GM21360 (cell line): ENCODE measurements at regions not wholly inside any gene's neighbourhood (a gene's known extent, or its start where the extent isn't known, plus 50 kb on each side); places are given as distances from the start of the nearest gene placed in this dataset.

Experiments
- ATAC-seq: cut with Tn5 transposase; IDR thresholded peaks from one replicate; pipeline ENCODE4 v1.9.1; 2021; ENCODE audit warnings: mild to moderate bottlenecking, moderate library complexity; ENCODE audit not compliant: unreplicated experiment

DNA sequence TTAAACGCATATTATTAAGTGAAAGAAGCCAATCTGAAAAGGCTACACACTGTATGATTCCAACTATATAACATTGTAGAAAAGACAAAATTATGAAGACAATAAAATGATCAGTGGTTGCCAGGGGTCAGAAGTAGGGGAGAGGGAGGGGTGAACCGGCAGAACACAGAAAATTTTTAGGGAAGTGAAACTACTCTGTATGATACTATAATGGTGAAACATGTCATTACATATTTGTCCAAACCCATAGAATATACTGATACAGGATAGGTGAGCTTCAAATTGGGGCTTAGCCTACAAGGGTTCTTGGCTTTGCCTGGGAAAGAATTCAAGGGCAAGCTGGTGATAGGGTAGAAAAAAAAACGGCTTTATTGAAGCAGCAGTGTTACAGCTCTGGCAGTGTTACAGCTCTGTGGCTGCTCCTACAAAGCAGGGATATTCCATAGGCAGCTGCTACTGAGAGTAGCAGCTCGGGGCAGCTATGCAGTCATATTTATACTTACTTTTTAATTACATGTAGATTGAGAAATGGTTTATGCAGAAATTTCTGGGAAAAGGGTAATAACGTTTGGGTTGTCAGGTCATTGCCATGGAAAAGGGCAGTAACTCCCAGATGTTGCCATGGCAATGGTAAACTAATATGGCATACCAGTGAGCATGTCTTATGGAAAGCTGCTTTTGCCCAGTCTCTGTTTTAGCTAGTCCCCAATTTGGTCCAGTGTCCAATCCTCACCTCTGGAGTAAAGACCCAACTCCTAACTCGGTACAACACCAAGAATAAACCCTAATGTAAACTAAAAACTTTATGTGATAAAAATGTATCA, 125.1 kb upstream of the SLC25A36 start:
- peak; percentile 75 for ATAC-seq

DNA sequence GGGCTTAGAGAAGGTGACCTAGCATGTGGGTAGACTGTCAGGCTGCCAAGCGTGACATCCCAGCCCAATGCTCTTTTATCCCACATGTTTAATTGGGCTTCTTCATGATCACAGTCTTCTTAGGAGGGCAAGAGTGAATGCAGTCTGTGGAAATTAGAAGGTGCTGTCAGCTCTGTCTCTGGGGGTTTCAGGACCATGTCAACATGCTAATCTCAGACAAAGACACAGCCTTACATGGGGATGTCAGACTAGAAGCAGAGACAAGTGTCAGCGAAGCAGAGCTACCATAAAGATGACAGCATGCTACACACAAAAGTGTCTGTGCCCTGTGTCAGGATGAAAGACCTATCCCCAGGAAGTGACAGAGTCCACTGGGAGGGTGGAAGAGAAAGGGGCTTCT, 120.1 kb upstream of the SLC25A36 start:
- no peak for ATAC-seq

DNA sequence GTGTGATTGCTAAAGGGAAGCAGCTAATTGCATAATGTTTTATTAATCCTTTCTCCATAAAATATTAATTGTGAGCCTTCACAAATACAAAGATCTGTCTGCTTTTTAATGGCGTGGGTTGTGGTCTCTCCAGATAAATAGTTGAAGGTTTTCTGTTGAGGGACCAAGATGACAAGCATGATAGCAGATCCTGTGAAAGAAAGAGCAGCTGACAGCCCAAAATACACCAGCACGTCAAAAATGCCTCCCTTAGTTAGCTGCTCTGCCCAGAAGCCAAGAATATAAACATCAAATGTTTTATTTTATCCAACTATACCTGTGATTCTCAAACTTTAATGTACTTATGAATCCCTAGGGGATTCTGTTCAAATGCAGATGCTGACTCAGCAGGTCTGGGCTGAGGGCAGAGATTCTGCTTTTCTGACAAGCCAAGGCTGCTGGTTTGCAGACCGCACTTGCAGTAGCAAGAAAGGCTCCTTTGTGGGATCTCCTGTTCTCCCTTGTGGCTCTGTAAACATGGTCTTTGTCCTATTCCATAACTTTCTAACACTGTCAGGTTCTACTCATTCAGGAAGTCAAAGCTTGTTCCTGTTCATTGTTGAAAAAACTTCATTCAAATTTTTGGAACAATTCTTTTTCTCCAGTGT, 119.1 kb upstream of the SLC25A36 start:
- ATAC-seq: no peak

- ATAC-seq: no peak
Measured at GRCh38 chr3:140823106-140823505, 118.5 kb upstream of the SLC25A36 start.

- ATAC-seq: no peak
Measured at GRCh38 chr3:140827894-140828293, 113.7 kb upstream of the SLC25A36 start.

GRCh38 chr3:140828585-140828984, 113.1 kb upstream of the SLC25A36 start:
- ATAC-seq: no peak

GRCh38 chr3:140829796-140830195, 111.8 kb upstream of the SLC25A36 start:
- ATAC-seq: no peak

DNA sequence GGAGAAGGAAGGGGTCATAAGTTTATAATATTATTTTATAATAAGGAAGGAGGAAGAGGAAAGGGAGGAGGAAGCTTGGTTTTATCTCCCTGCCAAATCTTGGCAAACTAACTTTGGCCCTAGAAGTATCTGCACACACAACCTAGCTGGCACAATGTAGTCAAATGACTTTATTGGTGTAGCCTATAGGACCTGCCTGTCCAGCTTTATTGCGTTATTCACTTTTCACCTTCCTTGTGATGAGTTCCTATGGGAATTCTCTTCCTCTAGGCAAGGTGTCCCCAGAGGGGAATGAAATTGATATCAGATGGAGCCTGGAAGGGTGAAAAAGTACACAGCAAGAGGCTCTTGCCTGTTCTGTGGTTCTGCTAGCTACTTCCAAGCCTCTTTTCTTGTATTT, 111.2 kb upstream of the SLC25A36 start:
- no peak for ATAC-seq

GRCh38 chr3:140832883-140833282, 108.8 kb upstream of the SLC25A36 start:
- ATAC-seq: no peak

DNA sequence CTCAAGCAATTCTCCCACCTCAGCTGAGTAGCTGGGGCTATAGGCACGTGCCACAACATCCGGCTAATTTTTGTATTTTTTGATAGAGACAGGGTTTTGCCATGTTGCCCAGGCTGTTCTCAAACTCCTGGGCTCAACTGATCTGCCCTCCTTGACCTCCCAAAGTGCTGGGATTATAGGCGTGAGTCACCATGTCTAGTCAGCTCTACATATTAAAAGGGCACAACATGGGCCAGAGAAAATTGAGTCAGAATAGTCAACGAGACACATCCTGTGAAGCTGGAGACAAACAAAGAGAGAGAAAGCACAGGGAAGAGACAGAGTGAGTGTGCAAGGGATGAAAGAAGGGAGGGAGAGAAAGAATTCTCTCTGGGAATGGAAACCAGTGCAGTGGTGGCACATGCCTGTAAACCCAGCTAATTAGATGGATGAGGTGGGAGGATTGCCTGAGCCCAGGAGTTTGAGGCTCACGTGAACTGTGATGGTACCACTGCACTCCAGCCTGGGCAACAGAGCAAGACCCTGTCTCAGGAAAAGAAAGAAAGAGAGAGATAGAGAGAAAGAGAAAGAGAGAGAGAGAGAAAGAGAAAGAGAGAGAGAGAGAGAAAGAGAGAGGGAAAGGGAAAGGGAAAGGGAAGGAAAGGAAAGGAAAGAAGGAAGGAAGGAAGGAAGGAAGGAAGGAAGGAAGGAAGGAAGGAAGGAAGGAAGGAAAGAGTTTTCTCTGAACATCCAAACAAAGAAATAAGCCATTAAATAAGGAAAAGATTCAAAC, 107.2 kb upstream of the SLC25A36 start:
- ATAC-seq: no peak

- peak; percentile 90 for ATAC-seq
Measured at GRCh38 chr3:140842984-140843649, 98.5 kb upstream of the SLC25A36 start.

DNA sequence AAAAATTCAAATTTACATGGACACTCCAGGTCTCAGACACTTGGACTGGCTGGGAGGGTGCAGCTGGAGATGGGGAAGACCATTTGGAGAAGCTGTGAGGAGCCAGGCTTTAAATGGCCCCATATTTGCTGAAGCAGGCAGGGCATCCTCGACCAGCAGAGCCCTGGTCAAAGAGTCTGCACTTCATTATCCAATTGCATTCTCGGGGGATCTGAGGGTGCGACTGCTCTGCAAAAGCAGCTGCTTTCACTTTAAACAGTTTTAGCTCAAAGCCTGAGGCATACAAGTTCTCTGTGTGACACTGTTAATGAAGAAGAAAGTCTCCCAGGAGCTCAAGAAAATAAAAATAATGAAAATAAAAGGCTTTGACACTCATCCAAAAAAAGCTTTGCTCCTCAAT, 98.0 kb upstream of the SLC25A36 start:
- ATAC-seq: no peak

DNA sequence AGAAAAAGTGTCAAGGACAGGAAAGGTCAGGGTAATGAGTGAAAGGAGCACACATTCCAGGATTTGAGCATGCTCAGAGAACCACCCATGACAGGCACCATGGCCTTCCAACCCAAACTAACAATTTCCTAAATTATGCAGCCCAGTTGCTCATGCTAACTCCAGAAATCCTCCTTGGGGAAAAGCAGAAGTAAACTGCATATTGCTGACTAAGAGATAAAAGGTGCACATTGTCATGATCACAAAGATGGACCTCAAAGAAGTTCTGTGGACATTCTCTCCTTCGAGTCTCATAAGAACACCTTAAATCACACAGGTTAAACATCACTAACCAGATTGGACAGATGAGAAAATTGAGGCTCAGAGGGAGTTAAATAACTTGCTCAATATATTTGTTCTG, 97.6 kb upstream of the SLC25A36 start:
- no peak for ATAC-seq

DNA sequence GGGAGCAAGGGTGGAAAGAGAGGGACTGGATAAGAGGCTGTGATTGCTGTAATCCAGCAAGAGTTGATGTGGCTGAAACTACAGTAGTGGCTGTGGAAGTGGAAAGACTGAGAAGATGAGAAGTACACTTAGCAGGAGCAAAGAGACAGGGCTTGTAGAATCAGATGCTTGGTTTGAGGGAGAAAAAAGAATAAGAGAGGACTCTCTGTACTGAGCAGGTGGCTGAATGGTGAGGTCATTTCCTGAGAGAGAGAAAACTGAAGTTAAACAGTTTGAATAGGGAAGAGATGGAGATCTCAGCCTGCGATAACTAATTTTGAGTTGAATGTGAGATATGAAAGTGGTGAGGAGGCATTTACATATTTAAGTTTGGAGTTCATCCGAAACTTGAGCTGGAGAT, 95.8 kb upstream of the SLC25A36 start:
- peak; percentile 45 for ATAC-seq

- ATAC-seq: no peak
Measured at GRCh38 chr3:140848666-140849065, 93.0 kb upstream of the SLC25A36 start.

- no peak for ATAC-seq
Measured at GRCh38 chr3:140850210-140850955, 91.3 kb upstream of the SLC25A36 start.

DNA sequence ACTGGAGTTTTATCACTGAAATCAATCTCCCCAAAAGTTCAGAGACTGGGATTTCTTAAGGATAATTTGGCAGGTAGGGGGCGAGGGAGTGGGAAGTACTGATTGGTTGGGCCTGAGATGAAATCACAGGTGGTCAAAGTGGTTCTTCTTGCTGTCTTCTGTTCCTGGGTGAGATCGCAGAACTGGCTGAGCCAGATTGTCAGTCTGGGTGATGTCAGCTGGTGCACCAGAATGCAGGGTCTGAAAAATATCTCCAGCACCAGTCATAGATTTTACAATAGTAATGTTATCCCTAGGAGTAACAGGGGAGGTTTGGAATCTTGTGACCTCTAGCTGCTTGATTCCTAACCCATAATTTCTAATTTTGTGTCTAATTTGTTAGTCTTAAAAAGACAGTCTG, 86.7 kb upstream of the SLC25A36 start:
- no peak for ATAC-seq

DNA sequence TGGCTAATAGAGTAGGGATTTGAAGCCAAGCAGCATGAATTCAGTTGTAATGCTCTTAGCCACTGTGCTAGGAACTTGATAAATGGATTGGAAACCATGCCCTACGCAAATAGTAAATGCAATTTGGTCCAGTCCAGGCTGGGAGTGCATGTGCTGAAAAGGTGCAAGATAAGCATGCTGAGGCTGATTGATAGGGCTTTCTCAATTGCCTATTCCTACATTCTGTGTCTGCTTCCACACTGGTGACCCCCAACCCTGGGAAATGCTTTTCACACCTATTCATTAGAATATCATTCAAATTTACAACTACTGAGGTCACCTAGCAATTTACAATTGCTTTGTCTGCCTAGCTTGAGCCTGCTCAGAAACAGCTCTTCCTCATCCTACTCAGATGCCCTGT, 84.7 kb upstream of the SLC25A36 start:
- no peak for ATAC-seq

- ATAC-seq: no peak
Measured at GRCh38 chr3:140857993-140858392, 83.6 kb upstream of the SLC25A36 start.

GRCh38 chr3:140859592-140860336, 81.9 kb upstream of the SLC25A36 start:
- ATAC-seq: no peak
